GM12878 (cell line): ENCODE measurements at regions not wholly inside any gene's neighbourhood (a gene's known extent, or its start where the extent isn't known, plus 50 kb on each side); places are given as distances from the start of the nearest gene placed in this dataset.
"Not testable (repeated sequence)": the region's sequence is repeated elsewhere in the genome, so short reads cannot be mapped to it uniquely, and the experiment has no call there.

Experiments used
- ATAC-seq: fragments of 200-7000 bp; cut with Tn5 transposase; 3 replicates; pipeline ENCODE4 v1.9.1; 2020; ENCODE audit warnings: mild to moderate bottlenecking, moderate library complexity
- BruUV-seq: library from RNA; stranded (reverse); fragments of 400-500 nt; replicated peaks from 2 replicates; lab custom pipeline; 2021; lab: Mats Ljungman, UMichigan
- CTCF ChIA-PET: fragments of 300-600 bp; sonication (Branson Sonifier 250); formaldehyde crosslinking; extraction: SDS; loops from one replicate; lab custom pipeline; 2021; ENCODE audit warnings: inconsistent platforms; lab: Yijun Ruan, JAX
- POLR2A ChIA-PET: fragments of 350-600 bp; formaldehyde crosslinking; extraction: SDS; loops from one replicate; lab custom pipeline; 2021; ENCODE audit warnings: inconsistent platforms; lab: Charles Lee
- RAD21 ChIA-PET: fragments of 300-600 bp; sonication (Branson Sonifier 250); formaldehyde crosslinking; loops from one replicate; lab custom pipeline; 2023; ENCODE audit warnings: antibody characterized with exemption; ENCODE audit not compliant: unreplicated experiment; lab: Charles Lee
- SMC1A ChIA-PET: fragments of 300-600 bp; sonication (Branson Sonifier 250); formaldehyde crosslinking; loops from one replicate; lab custom pipeline; 2023; ENCODE audit not compliant: unreplicated experiment, uncharacterized antibody; lab: Charles Lee
- DNase-seq: peaks from one replicate; pipeline ENCODE4 v3.0.0-alpha.2; 2011; ENCODE audit warnings: low read depth, low spot score
- FAIRE-seq: peaks from 3 replicates; lab custom pipeline; 2011; peaks lifted over from hg19 to GRCh38; lab: Jason Lieb, UNC
- H2AFZ ChIP-seq: 2 replicates; pipeline ENCODE4 v1.6.0; 2011; ENCODE audit warnings: low read depth, low read length, control low read depth; ENCODE audit not compliant: control insufficient read depth
- H3K27ac ChIP-seq: 2 replicates; pipeline ENCODE4 v1.5.1; 2011; ENCODE audit warnings: control low read depth; ENCODE audit not compliant: control insufficient read depth, insufficient read depth
- H3K27me3 ChIP-seq, 2 experiments: replicated peaks in 1 of 2; 2 replicates each; pipeline versions ENCODE4 v1.6.0 to v1.6.1; 2011; ENCODE audit warnings: low read length in 1 of 2; ENCODE audit not compliant: control insufficient read depth in 2 of 2, insufficient read depth in 2 of 2
- H3K36me3 ChIP-seq, 2 experiments: 2 replicates each; pipeline ENCODE4 v1.5.1; 2011; ENCODE audit warnings: low read length in 1 of 2; ENCODE audit not compliant: control insufficient read depth in 2 of 2, insufficient read depth in 2 of 2
- H3K4me1 ChIP-seq: 2 replicates; pipeline ENCODE4 v1.6.1; 2011; ENCODE audit warnings: mild to moderate bottlenecking, low read length, moderate library complexity, mixed read lengths; ENCODE audit not compliant: control insufficient read depth, insufficient read depth
- H3K4me2 ChIP-seq: 2 replicates; pipeline ENCODE4 v1.6.0; 2011; ENCODE audit warnings: control low read depth; ENCODE audit not compliant: control insufficient read depth, insufficient read depth
- H3K4me3 ChIP-seq: fragments of 200-600 bp; sonication (generic); 2 replicates; pipeline ENCODE4 v1.5.1; 2016
- H3K79me2 ChIP-seq: 2 replicates; pipeline ENCODE4 v1.6.0; 2011; ENCODE audit warnings: low read length; ENCODE audit not compliant: control insufficient read depth, insufficient read depth
- H3K9ac ChIP-seq: 2 replicates; pipeline ENCODE4 v1.8.0; 2011; ENCODE audit warnings: low read length, control low read depth, mixed read lengths; ENCODE audit not compliant: control insufficient read depth, insufficient read depth
- H3K9me3 ChIP-seq: replicated peaks from 3 replicates; pipeline ENCODE4 v1.5.1; 2011; ENCODE audit warnings: mild to moderate bottlenecking, low read length; ENCODE audit not compliant: control insufficient read depth, insufficient read depth
- H4K20me1 ChIP-seq: 2 replicates; pipeline ENCODE4 v1.6.0; 2011; ENCODE audit not compliant: control insufficient read depth, insufficient read depth
- BMI1 ChIP-seq: fragments of 450-650 bp; IDR thresholded peaks from 2 replicates; pipeline ENCODE4 v1.6.1; 2016; ENCODE audit warnings: mild to moderate bottlenecking, moderate library complexity, borderline replicate concordance
- EP300 ChIP-seq, 2 experiments: fragments of 150-350 bp in 1 of 2; IDR thresholded peaks; 2 replicates each; pipeline ENCODE4 v1.6.1; 2011 to 2012; ENCODE audit warnings: low read depth in 2 of 2, low read length in 2 of 2, borderline replicate concordance in 1 of 2, improper control_type of control experiment in 1 of 2, inconsistent platforms in 1 of 2; ENCODE audit not compliant: control insufficient read depth in 1 of 2
- IRF4 ChIP-seq: IDR thresholded peaks from 2 replicates; pipeline ENCODE4 v1.6.1; 2011; ENCODE audit warnings: low read depth, low read length
- JUND ChIP-seq: IDR thresholded peaks from 2 replicates; pipeline ENCODE4 v1.6.1; 2012; ENCODE audit warnings: low read depth, mild to moderate bottlenecking, low read length, improper control_type of control experiment, moderate library complexity
- LARP7 ChIP-seq: fragments of 450-650 bp; IDR thresholded peaks from 2 replicates; pipeline ENCODE4 v1.6.1; 2017; ENCODE audit warnings: mild to moderate bottlenecking
- SIX5 ChIP-seq: IDR thresholded peaks from 2 replicates; pipeline ENCODE4 v1.6.1; 2011; ENCODE audit warnings: mild to moderate bottlenecking, low read depth, low read length, moderate library complexity; ENCODE audit not compliant: severe bottlenecking
- TARDBP ChIP-seq: IDR thresholded peaks from 2 replicates; pipeline ENCODE4 v1.6.1; 2016; ENCODE audit warnings: borderline replicate concordance
- YBX1 ChIP-seq: fragments of 450-650 bp; IDR thresholded peaks from 2 replicates; pipeline ENCODE4 v1.6.1; 2016; ENCODE audit warnings: antibody characterized with exemption
- ZBED1 ChIP-seq: IDR thresholded peaks from 2 replicates; pipeline ENCODE4 v1.6.1; 2016; ENCODE audit warnings: borderline replicate concordance
- WGBS: methylation state at CpG from one replicate; pipeline ENCODE4 v1.1.6; 2016; ENCODE audit warnings: low lambda C conversion rate; ENCODE audit not compliant: insufficient replicate concordance, insufficient coverage; ENCODE audit errors: missing lambda C conversion rate; 5-methylcytosine and 5-hydroxymethylcytosine counted together
- in situ Hi-C: fragments of 300-500 bp; cut with MboI; formaldehyde crosslinking; loops from 9 replicates; pipeline ENCODE4 v1.14.3; 2018; ENCODE audit warnings: mixed read lengths
- intact Hi-C: fragments of 100-400 bp; cut with micrococcal nuclease; formaldehyde crosslinking; loops from one replicate; pipeline ENCODE4 v1.14.2; 2022; ENCODE audit not compliant: unreplicated experiment

- H3K79me2 ChIP-seq, DNase-seq, H2AFZ ChIP-seq, CTCF ChIA-PET, POLR2A ChIA-PET, H3K36me3 ChIP-seq, H3K9ac ChIP-seq, BruUV-seq, in situ Hi-C loops, SMC1A ChIA-PET, H3K27ac ChIP-seq, ATAC-seq, H3K4me3 ChIP-seq, H3K9me3 ChIP-seq, intact Hi-C loops, RAD21 ChIA-PET, H3K4me1 ChIP-seq, H3K4me2 ChIP-seq, H4K20me1 ChIP-seq, H3K27me3 ChIP-seq, FAIRE-seq: not testable (repeated sequence)
- no CpG with 5 or more reads among the region's 6 CpGs for WGBS
Observed at GRCh38 chr12:131304642-131305041, 350.9 kb downstream of the ADGRD1 start.

DNA sequence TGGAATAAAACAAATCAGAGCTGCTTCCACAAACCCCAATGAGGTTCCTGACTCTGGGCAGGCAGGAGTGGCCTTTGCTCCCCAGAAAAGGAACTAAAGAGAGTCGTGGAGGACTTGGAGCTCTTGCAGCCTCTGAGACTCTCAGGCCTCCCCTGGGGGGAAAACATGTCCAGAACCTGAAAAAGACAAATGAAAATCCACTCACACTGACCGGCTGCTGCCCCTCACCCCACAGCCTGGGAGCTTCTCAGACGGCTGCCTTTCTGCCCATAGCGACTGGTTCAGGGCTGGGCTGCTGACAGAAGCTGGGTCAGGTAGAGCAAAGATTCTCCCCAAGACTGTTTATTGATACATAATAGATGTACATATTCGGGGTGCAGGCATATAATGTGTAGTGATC, 356.0 kb downstream of the ADGRD1 start:
- WGBS = 26% methylated on average over 5 of the region's 5 CpGs
- H3K79me2 ChIP-seq = no peaks in the 10 kb centered on the region
- no peak overlapping the region for H3K4me3 ChIP-seq
- DNase-seq (no peak), ATAC-seq (no peak), FAIRE-seq (no peak)
- no peaks in the 10 kb centered on the region for H4K20me1 ChIP-seq
- no peaks in the 10 kb centered on the region for H3K36me3 ChIP-seq
- H3K4me1 ChIP-seq = no peaks in the 10 kb centered on the region
- in situ Hi-C loops = no loop called here
- TF ChIP-seq EP300 (IDR thresholded peaks at IDR 0.05; ENCODE audit: borderline replicate concordance in 1 of 2, control insufficient read depth in 1 of 2, low read depth in 2 of 2, low read length in 2 of 2) = no peak
- no peak for TF ChIP-seq IRF4
- TF ChIP-seq TARDBP = no peak
- TF ChIP-seq SIX5 = no peak
- TF ChIP-seq YBX1 = no peak
- TF ChIP-seq LARP7 = no peak
- no peak for TF ChIP-seq BMI1
- no peak for TF ChIP-seq JUND
- TF ChIP-seq ZBED1 = no peak
- ChIA-PET CTCF (no interaction called here), RAD21 (no interaction called here), SMC1A (no interaction called here), POLR2A (no interaction called here)
- no peak overlapping the region for H3K4me2 ChIP-seq
- H3K9ac ChIP-seq = no peak overlapping the region
- no peaks in the 10 kb centered on the region for H3K9me3 ChIP-seq
- no peak overlapping the region for H3K27ac ChIP-seq
- intact Hi-C loops = no loop called here
- no peaks in the 10 kb centered on the region for H3K27me3 ChIP-seq
- H2AFZ ChIP-seq = no peak overlapping the region
- BruUV-seq = no TSS peak

GRCh38 chr12:131310227-131310969, 356.7 kb downstream of the ADGRD1 start:
- H3K9me3 ChIP-seq, H3K79me2 ChIP-seq, CTCF ChIA-PET, H3K27ac ChIP-seq, H3K9ac ChIP-seq, intact Hi-C loops, SMC1A ChIA-PET, H3K4me1 ChIP-seq, H3K27me3 ChIP-seq, DNase-seq, H3K36me3 ChIP-seq, ATAC-seq, H2AFZ ChIP-seq, BruUV-seq, POLR2A ChIA-PET, H3K4me3 ChIP-seq, in situ Hi-C loops, H3K4me2 ChIP-seq, H4K20me1 ChIP-seq, FAIRE-seq, RAD21 ChIA-PET: not testable (repeated sequence)
- 59% methylated on average over 16 of the region's 22 CpGs for WGBS
